Astrocyte of the cerebellum (primary cell): ENCODE measurements at regions not wholly inside any gene's neighbourhood (a gene's known extent, or its start where the extent isn't known, plus 50 kb on each side); places are given as distances from the start of the nearest gene placed in this dataset.
"Not testable (repeated sequence)": the region's sequence is repeated elsewhere in the genome, so short reads cannot be mapped to it uniquely, and the experiment has no call there.

Experiments used
- DNase-seq: peaks from one replicate; pipeline ENCODE4 v3.0.0-alpha.2; 2011; ENCODE audit warnings: low read depth
- H3K4me3 ChIP-seq: 2 replicates; pipeline ENCODE4 v1.5.1; 2011; ENCODE audit warnings: mild to moderate bottlenecking, low read depth, low read length, moderate library complexity
- CTCF ChIP-seq: IDR thresholded peaks from 2 replicates; pipeline ENCODE4 v1.5.1; 2012; ENCODE audit warnings: low read length, low read depth, moderate library complexity, mild to moderate bottlenecking; ENCODE audit errors: missing control alignments
- in situ Hi-C: cut with HindIII; loops from 2 replicates; pipeline ENCODE4 v1.10.0; 2017; ENCODE audit warnings: low sequenced_read_pairs

GRCh38 chr3:62951037-62951613 is 75.9 kb upstream of the CADPS start:
- H3K4me3 ChIP-seq, result no peak overlapping the region
- in situ Hi-C loops, result no loop called here

GRCh38 chr3:62951880-62952279 is 76.7 kb upstream of the CADPS start:
- DNase-seq, H3K4me3 ChIP-seq, in situ Hi-C loops: not testable (repeated sequence)

More at GRCh38 chr3:62951037-62951613, 75.9 kb upstream of the CADPS start:
- no peak for DNase-seq
- TF ChIP-seq CTCF, result no peak

- TF ChIP-seq CTCF, result no peak
- H3K4me3 ChIP-seq, result no peak overlapping the region
- DNase-seq, result no peak
- in situ Hi-C loops, result no loop called here
Measured at GRCh38 chr3:62954580-62954979, 79.4 kb upstream of the CADPS start.

GRCh38 chr3:62955126-62955525 is 79.9 kb upstream of the CADPS start:
- in situ Hi-C loops, result no loop called here
- no peak for DNase-seq
- H3K4me3 ChIP-seq, result no peak overlapping the region
- TF ChIP-seq CTCF, result no peak

- TF ChIP-seq CTCF, result no peak
- in situ Hi-C loops, result no loop called here
- DNase-seq, result no peak
- no peak overlapping the region for H3K4me3 ChIP-seq
Measured at GRCh38 chr3:62956411-62956810, 81.2 kb upstream of the CADPS start.

GRCh38 chr3:62961874-62962556 is 86.8 kb upstream of the CADPS start:
- no peak for DNase-seq
- H3K4me3 ChIP-seq, result no peak overlapping the region
- in situ Hi-C loops, result no loop called here
- no peak for TF ChIP-seq CTCF

- DNase-seq, result no peak
- no peak for TF ChIP-seq CTCF
- in situ Hi-C loops, result no loop called here
- no peak overlapping the region for H3K4me3 ChIP-seq
Measured at GRCh38 chr3:62962714-62963113, 87.5 kb upstream of the CADPS start.
